NOMO-1 treated with DMSO at 0.1 percent for 48 hours (cell line): ENCODE measurements at regions not wholly inside any gene's neighbourhood (a gene's known extent, or its start where the extent isn't known, plus 50 kb on each side); places are given as distances from the start of the nearest gene placed in this dataset.

Experiments
- DNase-seq: peaks from one replicate; lab custom pipeline; 2025; ENCODE audit not compliant: unreplicated experiment; lab: John Stamatoyannopoulos, UW

DNA sequence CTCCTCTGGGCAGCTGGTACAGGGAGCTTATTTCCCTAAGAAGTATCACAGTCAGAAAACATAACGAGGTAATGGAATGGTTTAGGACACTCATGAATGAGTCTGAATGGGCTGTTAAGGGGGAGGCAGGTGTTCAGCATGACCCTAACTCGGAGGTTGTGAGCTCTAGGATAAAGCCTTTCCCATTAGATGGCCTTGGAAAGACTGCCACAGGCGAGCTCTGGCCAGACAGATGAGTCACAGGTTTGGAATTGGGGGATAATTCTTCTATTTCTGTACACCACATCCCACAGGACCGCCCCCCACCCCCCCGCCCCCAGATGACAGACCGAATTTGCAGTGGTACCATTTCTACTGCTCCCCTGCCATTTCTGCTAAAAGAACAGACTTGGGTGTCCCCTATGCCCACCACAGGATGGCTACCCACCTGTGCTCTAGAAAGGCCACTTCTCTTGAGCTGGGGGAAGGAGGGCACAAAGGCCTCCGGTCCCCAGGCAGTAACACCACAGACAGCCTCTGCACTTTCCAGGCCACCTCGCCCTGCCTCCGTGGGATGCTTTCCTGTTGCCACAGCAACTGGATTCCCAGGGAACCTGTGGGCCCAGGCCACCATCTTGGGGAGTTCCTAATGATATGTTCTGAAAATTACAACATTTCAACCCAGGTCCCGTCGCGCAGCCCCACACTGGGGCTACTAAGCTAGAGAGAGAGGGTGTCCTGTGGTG is 76.7 kb downstream of the TRIM29 start:
- no peak for DNase-seq

DNA sequence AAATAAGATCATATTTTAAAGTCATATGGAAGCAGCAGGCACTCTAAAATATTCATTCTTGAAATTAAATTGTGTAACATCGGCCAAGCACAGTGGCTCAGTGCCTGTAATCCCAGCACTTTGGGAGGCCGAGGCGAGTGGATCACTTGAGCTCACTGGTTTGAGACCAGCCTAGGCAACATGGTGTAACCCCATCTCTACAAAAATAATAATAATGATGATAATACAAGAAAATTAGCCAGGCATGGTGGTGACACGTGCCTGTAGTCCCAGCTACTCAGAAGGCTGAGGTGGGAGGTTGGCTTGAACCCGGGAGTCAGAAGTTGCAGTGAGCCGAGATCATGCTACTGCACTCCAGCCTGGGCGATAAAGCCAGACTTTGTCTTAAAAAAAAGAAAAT is 77.4 kb downstream of the TRIM29 start:
- DNase-seq = no peak

DNA sequence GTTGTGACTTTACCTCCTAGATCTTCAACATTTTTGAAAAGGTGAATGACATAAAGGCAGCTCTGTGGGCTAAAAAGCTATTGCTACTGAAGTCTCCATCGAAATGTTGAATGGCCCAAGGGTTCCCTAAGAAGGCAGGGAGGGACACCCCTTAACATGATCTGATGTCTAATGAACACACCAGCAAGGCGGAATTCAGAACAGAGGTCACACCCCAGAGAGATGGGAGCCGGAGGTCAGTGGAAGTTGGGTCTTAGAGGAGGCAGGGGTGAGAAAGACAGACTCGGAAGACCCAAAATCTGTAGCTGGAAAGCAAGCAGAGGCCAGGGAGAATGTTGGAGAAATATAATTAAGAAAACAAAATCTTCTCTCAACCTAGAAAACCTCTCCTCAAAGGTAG is 79.0 kb downstream of the TRIM29 start:
- DNase-seq = no peak

DNA sequence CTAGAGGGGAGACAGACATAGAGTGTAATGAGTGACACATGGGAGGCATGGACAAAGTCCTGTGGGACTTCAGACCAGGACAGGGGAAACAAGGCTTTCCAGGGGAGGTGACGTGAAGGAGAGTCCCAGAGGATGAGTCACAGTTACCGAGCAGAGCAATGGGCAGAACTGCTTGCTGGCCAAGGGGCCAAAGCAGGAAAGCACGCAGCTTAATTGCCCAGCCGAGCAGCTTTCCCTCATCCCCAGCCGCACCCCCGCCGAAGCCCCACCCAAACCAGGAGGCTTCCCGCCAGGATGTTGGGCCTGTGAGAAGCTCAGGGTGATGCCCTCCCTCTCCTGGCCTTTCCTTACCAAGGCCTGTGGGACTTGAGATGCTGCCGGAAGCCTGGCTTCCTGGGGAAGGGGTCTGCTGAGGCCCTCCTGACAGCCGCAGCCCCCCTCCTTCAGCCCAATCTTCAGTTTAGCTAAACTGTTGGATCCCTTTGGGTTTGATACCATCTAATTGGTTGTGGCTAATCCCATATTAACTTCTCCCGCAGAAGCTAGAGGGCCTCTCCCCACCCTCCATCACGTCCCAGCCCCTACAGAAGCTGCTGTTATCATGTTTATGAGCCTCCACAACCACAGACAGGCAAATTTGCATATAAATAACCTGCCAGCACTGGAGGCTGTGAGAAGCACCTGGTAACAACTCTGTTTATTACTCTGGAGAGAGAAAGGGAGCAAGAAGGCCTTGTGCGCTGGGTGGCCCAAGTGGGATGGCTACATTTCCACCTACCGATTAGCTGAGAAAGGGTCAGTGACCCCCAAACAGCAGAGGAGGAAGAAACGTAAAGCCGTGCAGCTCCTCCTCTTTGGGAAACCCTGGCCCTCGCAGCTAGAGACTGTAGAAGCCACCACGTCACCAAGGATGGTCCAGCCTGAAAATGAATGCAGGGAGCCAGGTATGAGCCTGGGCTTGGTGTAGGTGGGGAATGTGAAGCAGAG is 80.0 kb downstream of the TRIM29 start:
- no peak for DNase-seq

DNA sequence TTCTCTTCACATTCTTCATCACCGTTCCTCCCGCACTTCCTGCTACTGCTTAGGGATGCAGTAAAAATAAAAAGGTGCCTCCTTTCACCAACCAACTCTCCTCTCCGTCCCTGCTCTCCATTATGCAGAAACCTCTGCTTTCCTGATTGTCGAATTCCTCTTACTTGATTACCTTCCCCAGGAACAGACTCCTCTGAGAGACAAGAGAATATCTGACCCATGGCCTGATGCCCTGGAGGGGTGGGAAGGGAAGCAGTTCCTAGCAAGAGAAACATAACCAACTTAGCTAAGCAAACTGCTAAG is 80.9 kb downstream of the TRIM29 start:
- DNase-seq = no peak

DNA sequence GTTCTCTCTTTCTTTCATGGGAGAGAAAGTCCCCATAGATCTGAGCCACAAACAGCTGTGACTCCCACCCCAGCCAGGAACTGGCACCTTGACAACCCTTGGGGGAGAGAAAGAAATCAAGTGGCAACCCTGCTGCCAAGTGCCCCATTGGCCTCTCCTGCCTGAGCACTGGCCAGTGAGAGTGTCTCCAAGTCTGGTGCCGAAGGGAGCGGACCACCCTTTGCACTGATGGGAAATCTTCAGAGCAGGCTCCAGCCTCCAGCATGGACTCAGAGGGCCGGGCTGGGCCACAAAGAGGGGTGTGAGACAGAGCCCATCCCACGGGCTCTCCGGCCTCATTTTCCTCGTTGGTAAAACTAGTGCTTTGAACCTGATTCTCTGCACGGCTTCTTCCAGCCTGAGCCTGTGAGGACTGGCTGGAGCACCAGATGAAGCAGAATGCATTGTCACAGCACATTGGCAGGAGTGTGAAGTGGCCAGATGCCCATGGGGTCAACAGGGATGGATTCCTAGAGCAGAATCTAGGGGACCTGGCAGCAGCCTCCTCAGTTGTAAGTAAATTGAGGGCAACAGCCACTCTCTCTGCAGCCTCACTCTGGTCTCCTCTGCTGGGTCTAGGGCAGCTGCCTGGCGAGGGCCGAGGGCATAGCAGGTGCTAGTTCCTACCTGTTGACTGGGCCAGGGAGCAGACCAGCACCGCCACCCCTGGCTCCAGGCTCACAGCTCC is 81.4 kb downstream of the TRIM29 start:
- DNase-seq = no peak

- DNase-seq = no peak
Measured at GRCh38 chr11:120055646-120056045, 82.3 kb downstream of the TRIM29 start.

DNA sequence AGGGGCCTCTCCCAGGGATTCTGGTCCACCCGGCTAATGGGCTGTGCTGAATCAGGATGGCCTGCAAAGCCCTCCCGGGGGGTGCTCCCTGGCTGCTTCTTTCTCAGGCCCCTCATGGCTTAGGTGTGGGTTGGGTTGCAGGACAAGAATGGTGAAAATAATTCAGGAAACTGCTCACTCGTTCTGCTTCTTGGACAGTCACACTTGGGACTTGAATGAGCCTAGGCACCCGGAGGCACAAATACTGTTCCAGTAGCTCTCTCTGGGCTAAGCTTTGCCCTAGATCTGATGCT is 83.2 kb downstream of the TRIM29 start:
- no peak for DNase-seq

- DNase-seq = no peak
Measured at GRCh38 chr11:120054016-120054752, 83.7 kb downstream of the TRIM29 start.

GRCh38 chr11:120052196-120052775 is 85.6 kb downstream of the TRIM29 start:
- no peak for DNase-seq

GRCh38 chr11:120044011-120044675 is 93.8 kb downstream of the TRIM29 start:
- DNase-seq = no peak

- no peak for DNase-seq
Measured at GRCh38 chr11:120043328-120043945, 94.5 kb downstream of the TRIM29 start.

DNA sequence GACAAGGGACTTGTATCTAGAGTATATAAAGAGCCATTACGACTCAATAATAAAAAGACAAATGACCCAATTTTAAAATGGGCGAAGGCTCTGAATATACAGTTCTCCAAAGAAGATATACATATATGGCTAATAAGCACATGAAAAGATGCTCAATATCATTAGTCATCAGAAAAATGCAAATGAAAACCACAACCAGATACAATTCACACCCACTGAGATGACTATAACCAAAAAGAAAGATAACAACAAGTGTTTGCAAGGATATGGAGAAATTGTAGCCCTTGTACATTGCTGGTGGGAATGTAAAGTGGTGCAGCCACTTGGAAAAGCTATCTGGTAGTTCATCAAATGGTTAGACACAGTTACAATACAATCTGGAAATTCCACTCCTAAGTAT is 96.3 kb downstream of the TRIM29 start:
- no peak for DNase-seq

- DNase-seq = no peak
Measured at GRCh38 chr11:120040151-120040840, 97.6 kb downstream of the TRIM29 start.

DNA sequence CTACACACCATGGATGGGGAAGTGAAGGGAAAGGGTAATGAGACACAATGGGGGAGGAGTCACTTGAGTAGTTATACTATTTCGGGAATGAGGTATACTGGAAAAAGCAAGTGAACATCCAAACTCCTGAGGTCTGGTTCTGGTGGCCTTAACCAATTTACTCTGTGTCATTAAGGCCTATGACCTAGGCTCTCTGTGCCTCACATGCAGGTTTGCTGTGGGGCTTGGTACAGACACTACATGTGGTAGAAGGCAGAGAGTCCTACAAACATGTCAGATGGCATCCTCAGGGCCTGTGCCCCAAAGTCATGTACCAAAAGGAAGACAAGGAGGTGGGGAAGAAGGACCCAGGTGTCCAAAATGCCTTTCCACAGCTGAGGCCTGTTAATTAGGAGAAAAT is 98.9 kb downstream of the TRIM29 start:
- DNase-seq = no peak

GRCh38 chr11:120037111-120037510 is 100.8 kb downstream of the TRIM29 start:
- DNase-seq = no peak

GRCh38 chr11:120035756-120036155 is 102.2 kb downstream of the TRIM29 start:
- DNase-seq = no peak

GRCh38 chr11:120034881-120035630 is 102.9 kb downstream of the TRIM29 start:
- DNase-seq = no peak
